HG02610 (cell line): ENCODE measurements at regions not wholly inside any gene's neighbourhood (a gene's known extent, or its start where the extent isn't known, plus 50 kb on each side); places are given as distances from the start of the nearest gene placed in this dataset.

Experiments used
- ATAC-seq: cut with Tn5 transposase; IDR thresholded peaks from one replicate; pipeline ENCODE4 v1.9.1; 2021; ENCODE audit warnings: mild to moderate bottlenecking, moderate library complexity; ENCODE audit not compliant: unreplicated experiment

GRCh38 chr3:82942041-82942440 is 1180.6 kb upstream of the GBE1 start:
- peak; percentile 57 for ATAC-seq

- no peak for ATAC-seq
Observed at GRCh38 chr3:82940124-82940523, 1178.7 kb upstream of the GBE1 start.

GRCh38 chr3:82939491-82940097 is 1178.1 kb upstream of the GBE1 start:
- no peak for ATAC-seq

GRCh38 chr3:82938821-82939328 is 1177.4 kb upstream of the GBE1 start:
- ATAC-seq = no peak

- ATAC-seq = no peak
Observed at GRCh38 chr3:82927309-82928253, 1166.1 kb upstream of the GBE1 start.

GRCh38 chr3:82891028-82891427 is 1129.6 kb upstream of the GBE1 start:
- ATAC-seq = no peak

GRCh38 chr3:82883072-82883471 is 1121.6 kb upstream of the GBE1 start:
- no peak for ATAC-seq

GRCh38 chr3:82875401-82875800 is 1114.0 kb upstream of the GBE1 start:
- ATAC-seq = no peak

- ATAC-seq = no peak
Observed at GRCh38 chr3:82839871-82840270, 1078.4 kb upstream of the GBE1 start.

- no peak for ATAC-seq
Observed at GRCh38 chr3:82834098-82834497, 1072.7 kb upstream of the GBE1 start.

- ATAC-seq = no peak
Observed at GRCh38 chr3:82824491-82824890, 1063.0 kb upstream of the GBE1 start.

GRCh38 chr3:82816086-82816485 is 1054.6 kb upstream of the GBE1 start:
- ATAC-seq = no peak

GRCh38 chr3:82815417-82816058 is 1054.1 kb upstream of the GBE1 start:
- ATAC-seq = no peak

- no peak for ATAC-seq
Observed at GRCh38 chr3:82814660-82815059, 1053.2 kb upstream of the GBE1 start.

- no peak for ATAC-seq
Observed at GRCh38 chr3:82807781-82808180, 1046.3 kb upstream of the GBE1 start.

GRCh38 chr3:82802501-82802900 is 1041.1 kb upstream of the GBE1 start:
- no peak for ATAC-seq

- no peak for ATAC-seq
Observed at GRCh38 chr3:82800248-82800647, 1038.8 kb upstream of the GBE1 start.

GRCh38 chr3:82796765-82797164 is 1035.3 kb upstream of the GBE1 start:
- ATAC-seq = no peak

- ATAC-seq = no peak
Observed at GRCh38 chr3:82791241-82791640, 1029.8 kb upstream of the GBE1 start.

GRCh38 chr3:82790307-82791097 is 1029.1 kb upstream of the GBE1 start:
- no peak for ATAC-seq

GRCh38 chr3:82783194-82783593 is 1021.7 kb upstream of the GBE1 start:
- no peak for ATAC-seq
